ENCODE measurements at regions not wholly inside any gene's neighbourhood (a gene's known extent, or its start where the extent isn't known, plus 50 kb on each side); places are given as distances from the start of the nearest gene placed in this dataset.

DNA sequence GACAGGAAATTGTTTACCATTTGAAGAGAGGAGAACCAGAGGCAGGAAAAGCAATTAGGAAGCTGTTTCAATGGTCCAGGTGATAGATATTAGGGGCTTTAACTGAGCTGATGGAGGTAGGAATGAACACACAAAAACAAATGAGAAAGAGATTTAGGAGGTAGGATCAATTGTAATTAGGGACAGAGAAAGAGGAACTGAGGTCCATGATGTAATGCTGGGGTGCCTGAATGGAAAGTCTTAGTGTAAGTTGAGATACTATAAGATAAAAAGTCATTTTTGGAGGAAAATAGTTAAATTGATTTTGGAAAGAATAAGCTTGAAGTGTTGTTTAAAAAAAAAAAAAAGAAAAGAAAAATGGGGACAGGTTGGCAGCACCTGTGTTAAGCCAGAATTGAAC lies 58.5 kb upstream of the B3GAT2 start:
- Histone ChIP-seq H3K4me2 (no peak overlapping the region), H3K4me3 (no peak overlapping the region), H3K9me3 (no peaks in the 10 kb centered on the region), H3K27ac (no peak overlapping the region), H3K4me1 (no peaks in the 10 kb centered on the region)
- ATAC-seq (no peak), FAIRE-seq (no peak), DNase-seq (ENCODE audit: low read depth in 1 of 2, low spot score in 1 of 2) (no peak)
- TF ChIP-seq, protein P1, sequence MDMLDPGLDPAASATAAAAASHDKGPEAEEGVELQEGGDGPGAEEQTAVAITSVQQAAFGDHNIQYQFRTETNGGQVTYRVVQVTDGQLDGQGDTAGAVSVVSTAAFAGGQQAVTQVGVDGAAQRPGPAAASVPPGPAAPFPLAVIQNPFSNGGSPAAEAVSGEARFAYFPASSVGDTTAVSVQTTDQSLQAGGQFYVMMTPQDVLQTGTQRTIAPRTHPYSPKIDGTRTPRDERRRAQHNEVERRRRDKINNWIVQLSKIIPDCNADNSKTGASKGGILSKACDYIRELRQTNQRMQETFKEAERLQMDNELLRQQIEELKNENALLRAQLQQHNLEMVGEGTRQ (IDR thresholded peaks at IDR 0.05) = no peak
- ChIA-PET POLR2A (no interaction called here), CTCF (interaction anchor here (1.5 to 1.6 kb wide), 2 partner anchors 706 to 710 kb away, joined by 4 read pairs; no protein-coding TSS in a partner anchor)

DNA sequence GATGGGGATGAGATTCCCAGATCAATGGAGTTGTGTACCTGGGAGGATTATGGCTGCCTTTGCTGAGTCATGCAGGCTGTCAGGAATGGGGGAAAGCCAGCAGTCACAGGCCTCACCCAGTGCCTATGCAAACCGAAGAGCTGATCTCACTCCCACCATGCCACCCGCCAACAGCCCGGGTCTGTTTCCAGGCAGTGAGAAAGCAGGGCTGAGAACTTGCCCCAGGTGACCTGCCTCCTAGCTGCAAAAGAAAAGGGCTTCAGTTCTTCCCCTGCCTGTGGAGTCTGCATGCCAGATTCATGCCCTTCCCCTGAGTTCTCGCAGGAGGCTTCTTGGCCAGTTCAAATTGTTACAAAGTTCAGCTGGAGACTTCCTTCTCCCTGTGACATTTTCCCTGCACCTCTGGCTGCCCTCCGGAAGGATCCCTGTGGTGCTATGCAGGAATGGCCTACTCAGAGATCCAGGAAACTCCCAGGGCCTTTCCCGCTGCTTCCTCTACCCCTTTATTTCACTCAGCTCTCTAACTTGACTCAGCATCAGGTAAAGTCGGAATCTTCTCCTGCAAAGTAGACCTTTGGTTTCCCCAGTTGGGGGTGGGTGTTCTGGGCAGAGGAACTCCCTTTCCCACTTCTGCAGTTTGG lies 71.5 kb upstream of the B3GAT2 start:
- DNase-seq (ENCODE audit: low read depth in 1 of 2, low spot score in 1 of 2) = no peak
- ATAC-seq = no peak
- WGBS (ENCODE audit: missing lambda C conversion rate) = 82% methylated on average over 7 of the region's 7 CpGs
- no peak overlapping the region for H3K4me3 ChIP-seq
- no peak overlapping the region for H3K27ac ChIP-seq
- no peak overlapping the region for H3K4me2 ChIP-seq
- H3K4me1 ChIP-seq = no peaks in the 10 kb centered on the region
- H3K9me3 ChIP-seq = no peaks in the 10 kb centered on the region
- FAIRE-seq = no peak
- CTCF ChIA-PET = no interaction called here
- POLR2A ChIA-PET = no interaction called here
- TF ChIP-seq CEBPB (IDR thresholded peaks at IDR 0.05) = no peak
- TF ChIP-seq, protein P2, sequence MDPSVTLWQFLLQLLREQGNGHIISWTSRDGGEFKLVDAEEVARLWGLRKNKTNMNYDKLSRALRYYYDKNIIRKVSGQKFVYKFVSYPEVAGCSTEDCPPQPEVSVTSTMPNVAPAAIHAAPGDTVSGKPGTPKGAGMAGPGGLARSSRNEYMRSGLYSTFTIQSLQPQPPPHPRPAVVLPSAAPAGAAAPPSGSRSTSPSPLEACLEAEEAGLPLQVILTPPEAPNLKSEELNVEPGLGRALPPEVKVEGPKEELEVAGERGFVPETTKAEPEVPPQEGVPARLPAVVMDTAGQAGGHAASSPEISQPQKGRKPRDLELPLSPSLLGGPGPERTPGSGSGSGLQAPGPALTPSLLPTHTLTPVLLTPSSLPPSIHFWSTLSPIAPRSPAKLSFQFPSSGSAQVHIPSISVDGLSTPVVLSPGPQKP (IDR thresholded peaks at IDR 0.05; ENCODE audit: low read depth, low read length) = no peak
- TF ChIP-seq SREBF2 (IDR thresholded peaks at IDR 0.05) = no peak
- no peak for TF ChIP-seq GATA3 (IDR thresholded peaks at IDR 0.05; ENCODE audit: borderline replicate concordance)
- TF ChIP-seq, protein P3, sequence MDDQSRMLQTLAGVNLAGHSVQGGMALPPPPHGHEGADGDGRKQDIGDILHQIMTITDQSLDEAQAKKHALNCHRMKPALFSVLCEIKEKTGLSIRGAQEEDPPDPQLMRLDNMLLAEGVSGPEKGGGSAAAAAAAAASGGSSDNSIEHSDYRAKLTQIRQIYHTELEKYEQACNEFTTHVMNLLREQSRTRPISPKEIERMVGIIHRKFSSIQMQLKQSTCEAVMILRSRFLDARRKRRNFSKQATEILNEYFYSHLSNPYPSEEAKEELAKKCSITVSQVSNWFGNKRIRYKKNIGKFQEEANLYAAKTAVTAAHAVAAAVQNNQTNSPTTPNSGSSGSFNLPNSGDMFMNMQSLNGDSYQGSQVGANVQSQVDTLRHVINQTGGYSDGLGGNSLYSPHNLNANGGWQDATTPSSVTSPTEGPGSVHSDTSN (IDR thresholded peaks at IDR 0.05) = no peak
- TF ChIP-seq ZC3H11A (IDR thresholded peaks at IDR 0.05) = no peak
- TF ChIP-seq ESRRA (IDR thresholded peaks at IDR 0.05; ENCODE audit: borderline replicate concordance, low read length) = no peak

DNA sequence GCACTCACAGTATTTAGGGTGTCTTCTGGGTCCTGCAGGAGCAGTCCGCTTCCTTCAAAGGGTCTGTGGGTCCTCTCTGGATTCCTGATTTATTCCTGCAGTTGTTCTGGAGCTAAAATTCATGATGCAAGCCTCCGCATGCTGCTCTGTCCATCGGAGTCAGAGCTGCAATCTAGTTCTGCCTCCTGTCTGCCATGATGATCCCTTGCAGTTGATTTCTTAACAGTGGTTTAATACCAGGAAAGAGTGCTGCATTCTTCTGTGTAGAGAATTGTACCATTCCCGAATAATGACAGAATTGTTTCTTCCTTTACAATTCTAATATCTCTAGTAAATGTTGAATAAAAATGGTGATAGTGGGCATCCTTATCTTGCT lies 72.0 kb upstream of the B3GAT2 start:
- ATAC-seq (no peak), FAIRE-seq (no peak), DNase-seq (ENCODE audit: low read depth in 1 of 2, low spot score in 1 of 2) (no peak)
- H3K4me3 ChIP-seq = no peak overlapping the region
- ChIA-PET CTCF (no interaction called here), POLR2A (no interaction called here)
- no peaks in the 10 kb centered on the region for H3K9me3 ChIP-seq
- TF ChIP-seq, protein P4, sequence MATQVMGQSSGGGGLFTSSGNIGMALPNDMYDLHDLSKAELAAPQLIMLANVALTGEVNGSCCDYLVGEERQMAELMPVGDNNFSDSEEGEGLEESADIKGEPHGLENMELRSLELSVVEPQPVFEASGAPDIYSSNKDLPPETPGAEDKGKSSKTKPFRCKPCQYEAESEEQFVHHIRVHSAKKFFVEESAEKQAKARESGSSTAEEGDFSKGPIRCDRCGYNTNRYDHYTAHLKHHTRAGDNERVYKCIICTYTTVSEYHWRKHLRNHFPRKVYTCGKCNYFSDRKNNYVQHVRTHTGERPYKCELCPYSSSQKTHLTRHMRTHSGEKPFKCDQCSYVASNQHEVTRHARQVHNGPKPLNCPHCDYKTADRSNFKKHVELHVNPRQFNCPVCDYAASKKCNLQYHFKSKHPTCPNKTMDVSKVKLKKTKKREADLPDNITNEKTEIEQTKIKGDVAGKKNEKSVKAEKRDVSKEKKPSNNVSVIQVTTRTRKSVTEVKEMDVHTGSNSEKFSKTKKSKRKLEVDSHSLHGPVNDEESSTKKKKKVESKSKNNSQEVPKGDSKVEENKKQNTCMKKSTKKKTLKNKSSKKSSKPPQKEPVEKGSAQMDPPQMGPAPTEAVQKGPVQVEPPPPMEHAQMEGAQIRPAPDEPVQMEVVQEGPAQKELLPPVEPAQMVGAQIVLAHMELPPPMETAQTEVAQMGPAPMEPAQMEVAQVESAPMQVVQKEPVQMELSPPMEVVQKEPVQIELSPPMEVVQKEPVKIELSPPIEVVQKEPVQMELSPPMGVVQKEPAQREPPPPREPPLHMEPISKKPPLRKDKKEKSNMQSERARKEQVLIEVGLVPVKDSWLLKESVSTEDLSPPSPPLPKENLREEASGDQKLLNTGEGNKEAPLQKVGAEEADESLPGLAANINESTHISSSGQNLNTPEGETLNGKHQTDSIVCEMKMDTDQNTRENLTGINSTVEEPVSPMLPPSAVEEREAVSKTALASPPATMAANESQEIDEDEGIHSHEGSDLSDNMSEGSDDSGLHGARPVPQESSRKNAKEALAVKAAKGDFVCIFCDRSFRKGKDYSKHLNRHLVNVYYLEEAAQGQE (IDR thresholded peaks at IDR 0.05) = no peak
- TF ChIP-seq TFCP2L1 (CRISPR knock-in tag; IDR thresholded peaks at IDR 0.05) (no peak), EP300 (IDR thresholded peaks at IDR 0.05) (no peak), MAFK (IDR thresholded peaks at IDR 0.05; ENCODE audit: partially characterized antibody) (no peak), GATA3 (IDR thresholded peaks at IDR 0.05; ENCODE audit: borderline replicate concordance) (no peak), MAZ (IDR thresholded peaks at IDR 0.05; ENCODE audit: borderline replicate concordance, low read depth, low read length) (no peak), RCOR1 (IDR thresholded peaks at IDR 0.05; ENCODE audit: low read depth, low read length) (no peak), POLR2A (IDR thresholded peaks at IDR 0.05; ENCODE audit: low read length) (no peak), CBX2 (IDR thresholded peaks at IDR 0.05; ENCODE audit: borderline replicate concordance, low read depth) (no peak), NFE2L2 (conservative IDR thresholded peaks at IDR 0.05; ENCODE audit: low read length) (no peak), JUNB (IDR thresholded peaks at IDR 0.05) (no peak)
- TF ChIP-seq, protein P5, sequence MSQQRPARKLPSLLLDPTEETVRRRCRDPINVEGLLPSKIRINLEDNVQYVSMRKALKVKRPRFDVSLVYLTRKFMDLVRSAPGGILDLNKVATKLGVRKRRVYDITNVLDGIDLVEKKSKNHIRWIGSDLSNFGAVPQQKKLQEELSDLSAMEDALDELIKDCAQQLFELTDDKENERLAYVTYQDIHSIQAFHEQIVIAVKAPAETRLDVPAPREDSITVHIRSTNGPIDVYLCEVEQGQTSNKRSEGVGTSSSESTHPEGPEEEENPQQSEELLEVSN (IDR thresholded peaks at IDR 0.05; ENCODE audit: borderline replicate concordance, low read depth) = no peak
- TF ChIP-seq, protein P6, sequence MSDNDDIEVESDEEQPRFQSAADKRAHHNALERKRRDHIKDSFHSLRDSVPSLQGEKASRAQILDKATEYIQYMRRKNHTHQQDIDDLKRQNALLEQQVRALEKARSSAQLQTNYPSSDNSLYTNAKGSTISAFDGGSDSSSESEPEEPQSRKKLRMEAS (IDR thresholded peaks at IDR 0.05) = no peak
- TF ChIP-seq, protein P7, sequence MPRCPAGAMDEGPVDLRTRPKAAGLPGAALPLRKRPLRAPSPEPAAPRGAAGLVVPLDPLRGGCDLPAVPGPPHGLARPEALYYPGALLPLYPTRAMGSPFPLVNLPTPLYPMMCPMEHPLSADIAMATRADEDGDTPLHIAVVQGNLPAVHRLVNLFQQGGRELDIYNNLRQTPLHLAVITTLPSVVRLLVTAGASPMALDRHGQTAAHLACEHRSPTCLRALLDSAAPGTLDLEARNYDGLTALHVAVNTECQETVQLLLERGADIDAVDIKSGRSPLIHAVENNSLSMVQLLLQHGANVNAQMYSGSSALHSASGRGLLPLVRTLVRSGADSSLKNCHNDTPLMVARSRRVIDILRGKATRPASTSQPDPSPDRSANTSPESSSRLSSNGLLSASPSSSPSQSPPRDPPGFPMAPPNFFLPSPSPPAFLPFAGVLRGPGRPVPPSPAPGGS (IDR thresholded peaks at IDR 0.05) = no peak
- no peaks in the 10 kb centered on the region for H3K4me1 ChIP-seq
- WGBS (ENCODE audit: missing lambda C conversion rate) = 91% methylated on average over 4 of the region's 4 CpGs
- no peak overlapping the region for H3K27ac ChIP-seq
- H3K4me2 ChIP-seq = no peak overlapping the region
